GM12873 (cell line): ENCODE measurements at regions not wholly inside any gene's neighbourhood (a gene's known extent, or its start where the extent isn't known, plus 50 kb on each side); places are given as distances from the start of the nearest gene placed in this dataset.

Source experiments
- TF ChIP-seq, protein P1 (sequence below): IDR thresholded peaks from 2 replicates; pipeline ENCODE4 v1.5.1; 2012; ENCODE audit warnings: low read depth, mild to moderate bottlenecking, moderate library complexity, low read length, control low read depth; ENCODE audit not compliant: insufficient read depth; ENCODE audit errors: missing control alignments

DNA sequence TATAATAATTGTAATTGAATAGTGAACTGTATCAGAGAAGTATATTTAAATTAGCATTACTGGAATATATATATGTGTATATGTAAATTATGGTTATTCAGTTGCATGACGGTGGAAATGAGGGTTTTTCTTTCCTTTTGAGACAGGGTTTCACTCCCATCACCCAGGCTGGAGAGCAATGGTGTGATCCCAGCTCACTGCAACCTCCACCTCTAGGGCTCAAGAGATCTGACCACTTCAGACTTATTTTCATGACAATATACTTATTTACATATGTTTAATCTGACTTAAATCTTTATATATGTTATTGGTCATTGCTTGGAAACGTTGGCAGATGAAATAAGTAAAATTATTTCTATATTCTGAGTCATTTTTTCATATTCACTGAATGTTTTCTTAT lies 744.4 kb upstream of the PRR20A start:
- TF ChIP-seq, protein P1, sequence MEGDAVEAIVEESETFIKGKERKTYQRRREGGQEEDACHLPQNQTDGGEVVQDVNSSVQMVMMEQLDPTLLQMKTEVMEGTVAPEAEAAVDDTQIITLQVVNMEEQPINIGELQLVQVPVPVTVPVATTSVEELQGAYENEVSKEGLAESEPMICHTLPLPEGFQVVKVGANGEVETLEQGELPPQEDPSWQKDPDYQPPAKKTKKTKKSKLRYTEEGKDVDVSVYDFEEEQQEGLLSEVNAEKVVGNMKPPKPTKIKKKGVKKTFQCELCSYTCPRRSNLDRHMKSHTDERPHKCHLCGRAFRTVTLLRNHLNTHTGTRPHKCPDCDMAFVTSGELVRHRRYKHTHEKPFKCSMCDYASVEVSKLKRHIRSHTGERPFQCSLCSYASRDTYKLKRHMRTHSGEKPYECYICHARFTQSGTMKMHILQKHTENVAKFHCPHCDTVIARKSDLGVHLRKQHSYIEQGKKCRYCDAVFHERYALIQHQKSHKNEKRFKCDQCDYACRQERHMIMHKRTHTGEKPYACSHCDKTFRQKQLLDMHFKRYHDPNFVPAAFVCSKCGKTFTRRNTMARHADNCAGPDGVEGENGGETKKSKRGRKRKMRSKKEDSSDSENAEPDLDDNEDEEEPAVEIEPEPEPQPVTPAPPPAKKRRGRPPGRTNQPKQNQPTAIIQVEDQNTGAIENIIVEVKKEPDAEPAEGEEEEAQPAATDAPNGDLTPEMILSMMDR = no peak

GRCh38 chr13:56400774-56401173 lies 739.9 kb upstream of the PRR20A start:
- TF ChIP-seq, protein P1 = no peak

- TF ChIP-seq, protein P1 = no peak
These were observed 727.9 kb upstream of the PRR20A start for GRCh38 chr13:56412856-56413255.

DNA sequence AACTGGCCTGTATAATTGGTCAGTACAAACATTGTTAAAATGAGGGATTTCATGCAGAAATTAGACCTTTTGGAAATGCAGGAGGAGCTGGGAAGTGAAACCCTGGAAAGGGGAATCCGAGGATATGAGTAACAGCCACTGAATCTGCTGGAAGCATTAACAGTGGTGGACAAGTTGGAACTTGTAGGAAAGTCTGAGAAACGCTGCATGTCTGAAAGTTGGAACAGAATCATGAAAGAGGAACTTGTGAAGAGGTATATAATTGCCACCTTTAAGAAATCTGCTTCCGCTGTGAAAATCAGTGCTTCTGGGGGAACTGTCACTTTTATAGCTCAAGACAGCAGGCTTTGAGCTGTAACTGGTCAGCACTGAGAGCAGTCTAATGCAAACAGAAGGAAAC lies 716.5 kb upstream of the PRR20A start:
- TF ChIP-seq, protein P1 = no peak

- TF ChIP-seq, protein P1 = no peak
These were observed 683.1 kb upstream of the PRR20A start for GRCh38 chr13:56457535-56458190.

DNA sequence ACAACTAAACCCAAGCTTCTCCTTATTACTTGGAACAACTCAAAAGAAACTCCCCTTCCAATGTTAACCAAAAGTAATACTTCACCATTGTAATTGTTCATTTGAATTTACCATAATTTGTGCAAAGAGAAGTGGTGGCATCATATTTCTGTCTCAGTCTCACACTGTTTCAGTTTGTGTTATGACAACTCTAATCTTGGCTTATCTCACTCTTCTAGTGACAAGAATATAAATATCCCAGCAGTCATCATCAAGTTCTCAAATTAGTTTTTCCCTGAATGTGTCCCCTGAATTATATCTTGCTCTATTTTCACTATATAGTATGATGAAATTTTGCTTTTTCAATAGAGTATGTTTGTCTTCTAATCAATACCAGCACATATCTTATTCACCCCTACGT lies 681.4 kb upstream of the PRR20A start:
- TF ChIP-seq, protein P1 = no peak

DNA sequence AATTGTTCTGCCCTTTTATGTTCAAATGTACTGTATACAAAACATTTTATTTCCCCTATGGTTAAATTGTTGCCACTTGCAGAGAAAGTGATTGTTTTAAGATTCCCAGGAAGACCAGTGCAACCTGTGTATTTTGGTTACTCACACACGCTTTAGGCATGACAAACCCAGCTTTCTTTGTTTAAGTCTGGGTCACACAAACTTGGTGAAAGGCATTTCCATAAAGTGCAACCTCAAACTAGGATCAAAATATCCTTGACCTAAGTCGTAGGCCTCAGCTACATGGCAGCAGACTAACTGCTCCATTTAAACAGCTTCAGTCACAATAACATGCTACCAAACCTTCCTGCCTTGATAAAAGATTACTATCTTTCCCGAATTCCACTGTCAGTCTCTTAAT lies 639.0 kb upstream of the PRR20A start:
- TF ChIP-seq, protein P1 = no peak
